PC-9 (cell line): ENCODE measurements at regions not wholly inside any gene's neighbourhood (a gene's known extent, or its start where the extent isn't known, plus 50 kb on each side); places are given as distances from the start of the nearest gene placed in this dataset.

Source experiments
- EZH2 ChIP-seq: fragments of 200-600 bp; sonication (generic); IDR thresholded peaks from 2 replicates; pipeline ENCODE4 v1.8.0; 2017; ENCODE audit warnings: antibody characterized with exemption, low read depth
- TF ChIP-seq, protein P1 (sequence below): fragments of 200-600 bp; sonication (generic); conservative IDR thresholded peaks from 2 replicates; pipeline ENCODE4 v1.6.1; 2017; ENCODE audit warnings: mixed run types, antibody characterized with exemption, mild to moderate bottlenecking, moderate library complexity

DNA sequence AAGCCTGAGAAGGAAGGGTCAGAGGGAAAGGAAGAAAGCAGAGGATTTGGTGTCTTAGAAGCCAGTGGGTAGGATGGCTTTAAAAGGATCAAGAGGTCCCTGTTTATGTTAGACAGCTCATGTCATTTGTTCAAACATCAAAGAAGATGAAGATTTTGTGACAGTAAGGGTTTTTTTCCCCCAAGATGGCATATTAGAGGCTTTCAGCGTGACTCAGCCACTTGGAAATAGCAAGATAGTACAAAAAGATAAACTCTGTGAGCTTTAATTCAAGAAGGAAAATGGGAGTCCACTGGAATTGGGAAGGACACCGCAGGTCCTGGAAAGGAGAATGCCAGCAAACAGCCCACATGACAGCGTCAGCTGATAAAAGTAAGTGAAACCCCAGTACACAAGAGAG lies 467.1 kb upstream of the THBS1 start:
- no peak for TF ChIP-seq EZH2
- TF ChIP-seq, protein P1, sequence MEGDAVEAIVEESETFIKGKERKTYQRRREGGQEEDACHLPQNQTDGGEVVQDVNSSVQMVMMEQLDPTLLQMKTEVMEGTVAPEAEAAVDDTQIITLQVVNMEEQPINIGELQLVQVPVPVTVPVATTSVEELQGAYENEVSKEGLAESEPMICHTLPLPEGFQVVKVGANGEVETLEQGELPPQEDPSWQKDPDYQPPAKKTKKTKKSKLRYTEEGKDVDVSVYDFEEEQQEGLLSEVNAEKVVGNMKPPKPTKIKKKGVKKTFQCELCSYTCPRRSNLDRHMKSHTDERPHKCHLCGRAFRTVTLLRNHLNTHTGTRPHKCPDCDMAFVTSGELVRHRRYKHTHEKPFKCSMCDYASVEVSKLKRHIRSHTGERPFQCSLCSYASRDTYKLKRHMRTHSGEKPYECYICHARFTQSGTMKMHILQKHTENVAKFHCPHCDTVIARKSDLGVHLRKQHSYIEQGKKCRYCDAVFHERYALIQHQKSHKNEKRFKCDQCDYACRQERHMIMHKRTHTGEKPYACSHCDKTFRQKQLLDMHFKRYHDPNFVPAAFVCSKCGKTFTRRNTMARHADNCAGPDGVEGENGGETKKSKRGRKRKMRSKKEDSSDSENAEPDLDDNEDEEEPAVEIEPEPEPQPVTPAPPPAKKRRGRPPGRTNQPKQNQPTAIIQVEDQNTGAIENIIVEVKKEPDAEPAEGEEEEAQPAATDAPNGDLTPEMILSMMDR: no peak
